H9 (cell line): ENCODE measurements at regions not wholly inside any gene's neighbourhood (a gene's known extent, or its start where the extent isn't known, plus 50 kb on each side); places are given as distances from the start of the nearest gene placed in this dataset.

ENCODE experiments used
- DNase-seq: peaks from one replicate; pipeline ENCODE4 v3.0.0-alpha.2; 2017
- H2AFZ ChIP-seq: one replicate; pipeline ENCODE4 v1.6.1; 2013; ENCODE audit warnings: mild to moderate bottlenecking, low read length, control low read depth, moderate library complexity
- H2AK5ac ChIP-seq: 2 replicates; pipeline ENCODE4 v1.6.1; 2013; ENCODE audit warnings: low read length, control low read depth, mixed read lengths; ENCODE audit not compliant: insufficient read length
- H2BK120ac ChIP-seq: one replicate; pipeline ENCODE4 v1.6.1; 2013; ENCODE audit warnings: low read depth, mild to moderate bottlenecking, low read length, control low read depth, inconsistent platforms; ENCODE audit not compliant: poor library complexity, severe bottlenecking
- H2BK12ac ChIP-seq: 2 replicates; pipeline ENCODE4 v1.6.1; 2013; ENCODE audit warnings: low read length, control low read depth, mixed read lengths, low read depth; ENCODE audit not compliant: insufficient read length
- H2BK15ac ChIP-seq: 2 replicates; pipeline ENCODE4 v1.6.1; 2013; ENCODE audit warnings: low read depth, low read length, control low read depth
- H2BK20ac ChIP-seq: one replicate; pipeline ENCODE4 v1.6.1; 2013; ENCODE audit warnings: low read depth, mild to moderate bottlenecking, low read length, control low read depth, inconsistent platforms; ENCODE audit not compliant: poor library complexity, severe bottlenecking
- H2BK5ac ChIP-seq: 2 replicates; pipeline ENCODE4 v1.6.1; 2013; ENCODE audit warnings: low read length, control low read depth, mixed read lengths; ENCODE audit not compliant: insufficient read length
- H3K14ac ChIP-seq: 2 replicates; pipeline ENCODE4 v1.6.1; 2013; ENCODE audit warnings: low read length, control low read depth; ENCODE audit not compliant: insufficient read depth
- H3K18ac ChIP-seq: 2 replicates; pipeline ENCODE4 v1.6.1; 2013; ENCODE audit warnings: low read depth, mild to moderate bottlenecking, mixed read lengths, low read length, control low read depth; ENCODE audit not compliant: insufficient read length
- H3K23ac ChIP-seq: 2 replicates; pipeline ENCODE4 v1.6.1; 2013; ENCODE audit warnings: low read length, control low read depth, mixed read lengths, low read depth; ENCODE audit not compliant: insufficient read length
- H3K23me2 ChIP-seq: 2 replicates; pipeline ENCODE4 v1.6.1; 2013; ENCODE audit warnings: low read depth, mild to moderate bottlenecking, mixed read lengths, low read length, control low read depth; ENCODE audit not compliant: insufficient read length, poor library complexity, severe bottlenecking
- H3K27ac ChIP-seq: 2 replicates; pipeline ENCODE4 v1.5.1; 2013; ENCODE audit warnings: low read length, control low read depth, mixed read lengths, low read depth; ENCODE audit not compliant: insufficient read length
- H3K27me3 ChIP-seq: 2 replicates; pipeline ENCODE4 v1.6.1; 2013; ENCODE audit warnings: low read length, control low read depth, inconsistent platforms; ENCODE audit not compliant: insufficient read depth
- H3K4ac ChIP-seq: 2 replicates; pipeline ENCODE4 v1.6.1; 2013; ENCODE audit warnings: low read depth, mild to moderate bottlenecking, control low read depth, inconsistent platforms, low read length, moderate library complexity
- H3K4me1 ChIP-seq: 2 replicates; pipeline ENCODE4 v1.6.1; 2013; ENCODE audit warnings: low read length, control low read depth, inconsistent platforms; ENCODE audit not compliant: insufficient read depth
- H3K4me2 ChIP-seq: 2 replicates; pipeline ENCODE4 v1.6.1; 2013; ENCODE audit warnings: low read length, control low read depth, mixed read lengths; ENCODE audit not compliant: insufficient read length, insufficient read depth
- H3K56ac ChIP-seq: 2 replicates; pipeline ENCODE4 v1.6.1; 2013; ENCODE audit warnings: low read depth, mild to moderate bottlenecking, mixed read lengths, low read length, control low read depth; ENCODE audit not compliant: insufficient read length
- H3K79me1 ChIP-seq: 2 replicates; pipeline ENCODE4 v1.6.1; 2013; ENCODE audit warnings: low read depth, mild to moderate bottlenecking, moderate library complexity, low read length, control low read depth, inconsistent platforms; ENCODE audit not compliant: insufficient read depth, poor library complexity, severe bottlenecking
- H3K79me2 ChIP-seq: 2 replicates; pipeline ENCODE4 v1.6.1; 2013; ENCODE audit warnings: low read length, control low read depth, inconsistent platforms; ENCODE audit not compliant: insufficient read depth
- H3K9ac ChIP-seq: 2 replicates; pipeline ENCODE4 v1.6.1; 2013; ENCODE audit warnings: low read length, control low read depth, mixed read lengths; ENCODE audit not compliant: insufficient read length; ENCODE audit errors: extremely low read depth
- H3K9me3 ChIP-seq: one replicate; pipeline ENCODE4 v1.6.1; 2013; ENCODE audit warnings: low read depth, low read length, inconsistent platforms; ENCODE audit not compliant: control insufficient read depth
- H3T11ph ChIP-seq: one replicate; pipeline ENCODE4 v1.6.1; 2013; ENCODE audit warnings: mild to moderate bottlenecking, low read length, control low read depth, inconsistent platforms
- H4K20me1 ChIP-seq: one replicate; pipeline ENCODE4 v1.6.1; 2013; ENCODE audit not compliant: control insufficient read depth, insufficient read length, insufficient read depth
- H4K5ac ChIP-seq: 2 replicates; pipeline ENCODE4 v1.6.1; 2013; ENCODE audit warnings: low read depth, mild to moderate bottlenecking, mixed read lengths, low read length, control low read depth; ENCODE audit not compliant: insufficient read length
- H4K8ac ChIP-seq: replicated peaks from 2 replicates; pipeline ENCODE4 v1.6.1; 2013; ENCODE audit warnings: low read length, control low read depth, mixed read lengths, low read depth; ENCODE audit not compliant: insufficient read length
- H4K91ac ChIP-seq: 2 replicates; pipeline ENCODE4 v1.6.1; 2013; ENCODE audit warnings: low read depth, mild to moderate bottlenecking, moderate library complexity, mixed read lengths, low read length, control low read depth; ENCODE audit not compliant: insufficient read length
- H3K27ac Mint-ChIP-seq, 3 experiments: 2 replicates in 2 of 3; 3 replicates in 1 of 3; pipeline ENCODE4 v1.8.0; 2020 to 2021; ENCODE audit warnings: mixed read lengths in 3 of 3, mild to moderate bottlenecking in 1 of 3, moderate library complexity in 1 of 3
- H3K27me3 Mint-ChIP-seq: 2 replicates; pipeline ENCODE4 v1.8.0; 2021; ENCODE audit warnings: low read depth, mild to moderate bottlenecking, moderate library complexity, mixed read lengths
- H3K36me3 Mint-ChIP-seq, 3 experiments: 2 replicates in 2 of 3; 3 replicates in 1 of 3; pipeline ENCODE4 v1.8.0; 2020 to 2021; ENCODE audit warnings: low read depth in 3 of 3, mixed read lengths in 3 of 3; ENCODE audit not compliant: insufficient read depth in 1 of 3
- H3K4me1 Mint-ChIP-seq, 2 experiments: 2 replicates each; pipeline ENCODE4 v1.8.0; 2020; ENCODE audit warnings: mixed read lengths in 2 of 2
- H3K4me3 Mint-ChIP-seq, 2 experiments: 2 replicates in 1 of 2; 3 replicates in 1 of 2; pipeline ENCODE4 v1.8.0; 2020 to 2021; ENCODE audit warnings: mild to moderate bottlenecking in 2 of 2, mixed read lengths in 2 of 2, moderate library complexity in 1 of 2
- H3K9me3 Mint-ChIP-seq, 2 experiments: 2 replicates in 1 of 2; 3 replicates in 1 of 2; pipeline ENCODE4 v1.8.0; 2020; ENCODE audit warnings: mild to moderate bottlenecking in 2 of 2, mixed read lengths in 2 of 2, moderate library complexity in 1 of 2
- CTCF ChIP-seq: fragments of 200-600 bp; sonication (generic); conservative IDR thresholded peaks from 3 replicates; pipeline ENCODE4 v1.8.0; 2021; ENCODE audit warnings: antibody characterized with exemption, mild to moderate bottlenecking
- WGBS: extraction: QIAGEN DNeasy Blood & Tissue Kit; methylation state at CpG from one replicate; pipeline ENCODE4 v1.1.7; 2013; ENCODE audit warnings: missing lambda C conversion rate, low lambda C conversion rate, mixed read lengths; ENCODE audit not compliant: insufficient read length; ENCODE audit errors: extremely low coverage; 5-methylcytosine and 5-hydroxymethylcytosine counted together

- Mint-ChIP-seq H3K9me3 (no peaks in the 10 kb centered on the region), H3K27ac (no peak overlapping the region), H3K4me3 (no peak overlapping the region), H3K27me3 (no peaks in the 10 kb centered on the region), H3K36me3 (no peaks in the 10 kb centered on the region), H3K4me1 (no peaks in the 10 kb centered on the region)
- H4K20me1 ChIP-seq: no peaks in the 10 kb centered on the region
- no peak overlapping the region for H2BK5ac ChIP-seq
- no peak overlapping the region for H3K18ac ChIP-seq
- H3K27me3 ChIP-seq: no peaks in the 10 kb centered on the region
- H3K4ac ChIP-seq: no peak overlapping the region
- H3K23me2 ChIP-seq: no peaks in the 10 kb centered on the region
- H2BK120ac ChIP-seq: no peak overlapping the region
- H3K14ac ChIP-seq: no peak overlapping the region
- H2AK5ac ChIP-seq: no peak overlapping the region
- H3K23ac ChIP-seq: no peak overlapping the region
- H2BK15ac ChIP-seq: no peak overlapping the region
- WGBS: no CpG with 5 or more reads among the region's 1 CpG
- no peak overlapping the region for H3K27ac ChIP-seq
- no peaks in the 10 kb centered on the region for H3K9me3 ChIP-seq
- no peaks in the 10 kb centered on the region for H3K4me1 ChIP-seq
- no peak for TF ChIP-seq CTCF
- no peak overlapping the region for H2BK20ac ChIP-seq
- H3K79me2 ChIP-seq: no peaks in the 10 kb centered on the region
- no peak overlapping the region for H4K91ac ChIP-seq
- H2AFZ ChIP-seq: no peak overlapping the region
- no peak overlapping the region for H3K9ac ChIP-seq
- H4K8ac ChIP-seq: no peak overlapping the region
- DNase-seq: no peak
- H4K5ac ChIP-seq: no peak overlapping the region
- H3K56ac ChIP-seq: no peak overlapping the region
- H2BK12ac ChIP-seq: no peak overlapping the region
- no peak overlapping the region for H3K4me2 ChIP-seq
- H3K79me1 ChIP-seq: no peaks in the 10 kb centered on the region
- no peak overlapping the region for H3T11ph ChIP-seq
Observed at GRCh38 chr1:199079994-199080393, 441.2 kb downstream of the PTPRC start.
